ENCODE measurements at regions not wholly inside any gene's neighbourhood (a gene's known extent, or its start where the extent isn't known, plus 50 kb on each side); places are given as distances from the start of the nearest gene placed in this dataset.

- H3K27me3 ChIP-seq (ENCODE audit: control insufficient read depth in 2 of 2, insufficient read depth in 2 of 2, low read length in 2 of 2), result no peaks in the 10 kb centered on the region
- TF ChIP-seq CTCF (IDR thresholded peaks at IDR 0.05), result no peak
- peaks cover 0 to 2% (median 1%) of the 10 kb centered on the region in 3 donors for H3K27me3 Mint-ChIP-seq (ENCODE audit: low read depth in 3 of 3)
- no peak overlapping the region for H2AFZ ChIP-seq (ENCODE audit: insufficient read depth, low read depth, low read length, poor library complexity, severe bottlenecking)
- no peak overlapping the region for H3K27ac ChIP-seq (ENCODE audit: low read depth in 1 of 2, low read length in 2 of 2)
- H3K36me3 Mint-ChIP-seq, result no peaks in the 10 kb centered on the region
- no peaks in the 10 kb centered on the region for H3K36me3 ChIP-seq (replicated peaks in 1 of 2; ENCODE audit: control insufficient read depth in 1 of 2, insufficient read depth in 2 of 2, low read length in 2 of 2)
- no peaks in the 10 kb centered on the region for H4K20me1 ChIP-seq (ENCODE audit: insufficient read depth, low read length)
- H3K9me3 ChIP-seq (replicated peaks in 1 of 2; ENCODE audit: control insufficient read depth in 1 of 2, insufficient read depth in 1 of 2, low read length in 2 of 2), result peaks cover 0 to 3% of the 10 kb centered on the region in 2 donors
- no peak overlapping the region for H3K4me3 ChIP-seq (replicated peaks in 1 of 3; ENCODE audit: low read depth in 2 of 3, low read length in 3 of 3)
- H3K27ac Mint-ChIP-seq, result no peak overlapping the region
- WGBS (ENCODE audit: insufficient coverage), result no CpG with 5 or more reads among the region's 1 CpG
- DNase-seq, result no peak
- no peaks in the 10 kb centered on the region for H3K79me2 ChIP-seq (ENCODE audit: insufficient read depth, low read length)
- H3K9ac ChIP-seq (ENCODE audit: insufficient read depth, low read length, poor library complexity, severe bottlenecking), result no peak overlapping the region
- H3K4me1 Mint-ChIP-seq, result no peaks in the 10 kb centered on the region
- peaks cover 2 to 18% (median 9%) of the 10 kb centered on the region in 7 donors for H3K9me3 Mint-ChIP-seq
- H3K4me2 ChIP-seq (replicated peaks; ENCODE audit: extremely low read depth, low read length, poor library complexity, severe bottlenecking), result no peak overlapping the region
- intact Hi-C loops (cut with micrococcal nuclease), result no loop called here
- no peaks in the 10 kb centered on the region for H3K4me1 ChIP-seq (ENCODE audit: control insufficient read depth in 1 of 2, insufficient read depth in 2 of 2, low read length in 2 of 2)
- H3K4me3 Mint-ChIP-seq, result no peak overlapping the region
Observed at GRCh38 chr2:36267194-36267593, 88.4 kb upstream of the CRIM1 start.

DNA sequence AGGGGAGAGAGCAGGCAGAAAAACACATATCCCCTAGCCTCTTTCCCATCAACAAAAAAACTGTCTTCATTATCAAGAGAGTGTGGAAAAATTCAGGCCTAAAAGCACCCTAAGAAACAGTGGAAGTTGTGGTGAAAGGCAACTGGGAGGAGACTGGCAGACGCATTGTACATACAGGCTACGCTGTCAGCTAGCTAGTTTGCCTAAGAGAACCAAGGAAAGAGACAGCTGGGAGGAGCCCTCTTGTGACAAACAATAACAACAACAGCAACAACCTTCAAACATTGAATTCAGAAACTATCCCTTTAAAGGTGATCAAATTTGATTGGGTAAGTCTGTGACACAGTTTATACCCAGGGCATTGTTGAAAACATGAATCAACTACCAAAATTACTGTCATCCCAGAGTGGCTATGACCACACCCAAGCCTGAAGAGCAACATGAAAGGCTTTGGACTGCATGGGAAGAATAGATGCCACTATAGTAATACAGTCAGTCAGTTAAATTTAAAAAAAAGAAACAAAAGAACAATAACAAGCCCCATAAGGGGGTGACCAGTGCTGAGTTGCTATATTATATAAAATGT is 88.9 kb upstream of the CRIM1 start:
- no peak for DNase-seq
- Mint-ChIP-seq H3K9me3 (peaks cover 2 to 18% (median 9%) of the 10 kb centered on the region in 7 donors), H3K4me3 (no peak overlapping the region), H3K36me3 (no peaks in the 10 kb centered on the region), H3K4me1 (no peaks in the 10 kb centered on the region), H3K27ac (no peak overlapping the region), H3K27me3 (ENCODE audit: low read depth in 3 of 3) (peaks cover 0 to 2% (median 1%) of the 10 kb centered on the region in 3 donors)
- Histone ChIP-seq H3K27ac (ENCODE audit: low read depth in 1 of 2, low read length in 2 of 2) (no peak overlapping the region), H3K4me1 (ENCODE audit: control insufficient read depth in 1 of 2, insufficient read depth in 2 of 2, low read length in 2 of 2) (no peaks in the 10 kb centered on the region), H3K79me2 (ENCODE audit: insufficient read depth, low read length) (no peaks in the 10 kb centered on the region), H3K27me3 (ENCODE audit: control insufficient read depth in 2 of 2, insufficient read depth in 2 of 2, low read length in 2 of 2) (no peaks in the 10 kb centered on the region), H3K36me3 (replicated peaks in 1 of 2; ENCODE audit: control insufficient read depth in 1 of 2, insufficient read depth in 2 of 2, low read length in 2 of 2) (no peaks in the 10 kb centered on the region), H3K4me3 (replicated peaks in 1 of 3; ENCODE audit: low read depth in 2 of 3, low read length in 3 of 3) (no peak overlapping the region), H3K4me2 (replicated peaks; ENCODE audit: extremely low read depth, low read length, poor library complexity, severe bottlenecking) (no peak overlapping the region), H2AFZ (ENCODE audit: insufficient read depth, low read depth, low read length, poor library complexity, severe bottlenecking) (no peak overlapping the region), H3K9ac (ENCODE audit: insufficient read depth, low read length, poor library complexity, severe bottlenecking) (no peak overlapping the region), H4K20me1 (ENCODE audit: insufficient read depth, low read length) (no peaks in the 10 kb centered on the region), H3K9me3 (replicated peaks in 1 of 2; ENCODE audit: control insufficient read depth in 1 of 2, insufficient read depth in 1 of 2, low read length in 2 of 2) (peaks cover 0 to 3% of the 10 kb centered on the region in 2 donors)
- 100% methylated on average over 2 of the region's 2 CpGs for WGBS (ENCODE audit: insufficient coverage)
- intact Hi-C loops (cut with micrococcal nuclease), result no loop called here
- TF ChIP-seq CTCF (IDR thresholded peaks at IDR 0.05), result no peak

All from CD14-positive monocyte (primary cell).